GM18868 (cell line): ENCODE measurements at regions not wholly inside any gene's neighbourhood (a gene's known extent, or its start where the extent isn't known, plus 50 kb on each side); places are given as distances from the start of the nearest gene placed in this dataset.
"Not testable (repeated sequence)": the region's sequence is repeated elsewhere in the genome, so short reads cannot be mapped to it uniquely, and the experiment has no call there.

Experiments used
- ATAC-seq: cut with Tn5 transposase; IDR thresholded peaks from one replicate; pipeline ENCODE4 v1.9.1; 2021; ENCODE audit warnings: mild to moderate bottlenecking, moderate library complexity; ENCODE audit not compliant: unreplicated experiment

DNA sequence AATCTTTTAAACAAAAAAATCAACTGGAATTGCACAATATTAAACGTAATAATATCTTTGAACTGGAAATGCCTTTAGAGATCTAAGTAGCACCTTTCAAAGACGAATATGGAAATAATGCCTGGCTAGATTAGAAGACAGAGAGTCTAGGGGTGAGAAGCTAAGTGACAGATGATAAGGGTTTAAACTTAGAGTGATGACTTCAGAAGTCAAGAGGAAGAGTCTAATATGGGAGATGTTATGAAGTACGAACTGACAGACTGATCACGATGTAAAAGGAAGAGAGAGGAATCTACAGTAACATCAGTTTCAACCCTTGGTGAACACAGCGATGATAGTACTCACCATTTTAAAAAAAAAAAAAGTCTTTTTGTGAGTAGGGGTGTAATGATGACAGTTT, 57.9 kb downstream of the HINT1 start:
- no peak for ATAC-seq

DNA sequence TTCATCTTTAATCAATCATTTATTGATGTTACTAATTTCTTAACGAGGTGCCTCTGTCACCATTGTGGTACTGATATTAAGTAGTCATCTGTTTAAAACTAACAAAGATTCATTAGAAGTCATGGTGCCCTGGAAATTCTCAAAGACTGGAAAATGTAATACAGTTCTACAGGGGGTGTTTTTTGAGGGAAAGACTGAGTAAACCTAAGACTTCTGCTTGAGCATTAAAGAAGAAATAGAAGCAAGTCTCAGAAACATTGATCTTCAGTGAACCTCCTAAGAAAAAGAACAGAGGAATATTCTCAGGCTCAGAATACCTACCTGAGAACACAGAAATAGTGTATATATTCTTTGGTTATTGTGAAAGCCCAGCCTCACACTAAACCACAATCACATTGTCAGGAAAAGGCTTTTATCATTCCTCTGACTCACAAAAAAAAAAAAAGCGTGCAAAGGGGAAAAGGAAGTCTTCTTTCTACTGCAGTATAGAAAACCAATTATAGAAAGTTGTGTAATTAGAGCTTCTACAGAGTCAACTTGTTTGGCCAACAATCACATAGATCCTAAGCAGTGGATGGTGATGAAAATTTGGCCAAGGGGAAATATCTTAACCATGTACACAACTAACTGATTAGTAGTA, 60.8 kb downstream of the HINT1 start:
- ATAC-seq = no peak

DNA sequence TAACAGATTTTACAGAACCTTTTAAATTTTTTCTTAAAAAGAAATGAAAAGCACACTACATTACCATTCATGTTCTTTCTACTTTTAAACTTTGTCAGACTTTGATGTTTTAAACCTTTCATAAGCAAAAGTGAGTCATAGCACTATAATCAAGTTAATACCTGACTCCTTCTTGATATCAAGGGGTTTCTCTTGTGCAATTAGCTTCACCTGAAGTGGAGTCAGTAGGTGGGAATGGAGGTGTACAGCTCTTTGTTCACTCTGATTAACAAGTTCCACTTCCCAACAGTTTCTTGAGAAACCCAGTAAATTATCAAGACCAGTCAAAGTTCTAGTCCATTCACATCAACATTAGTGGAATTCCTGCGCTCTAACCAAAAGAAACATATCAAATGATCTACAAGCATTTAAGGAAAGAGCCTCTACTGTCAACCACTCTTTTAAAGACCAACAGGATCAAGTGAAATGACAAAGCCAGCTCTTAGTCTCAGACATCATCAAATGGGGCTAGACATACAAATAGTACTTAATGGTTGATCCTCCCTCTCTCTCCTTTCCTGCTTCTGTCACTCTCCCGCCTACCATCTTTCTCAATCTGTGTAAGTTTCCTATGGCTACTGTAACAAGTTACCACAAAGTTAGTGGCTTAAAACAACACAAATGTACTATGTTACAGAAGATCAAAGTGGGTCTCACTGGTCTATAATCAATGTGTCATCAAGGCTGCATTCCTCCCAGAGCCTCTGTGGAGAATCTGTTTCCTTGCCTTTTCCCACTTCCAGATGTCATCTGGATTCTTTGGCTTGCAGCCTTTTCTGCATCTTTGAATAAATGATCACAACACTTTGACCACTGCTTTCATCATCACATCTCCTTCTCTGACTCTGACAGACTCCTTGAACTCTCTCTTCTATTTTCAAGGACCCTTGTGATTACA, 68.0 kb downstream of the HINT1 start:
- ATAC-seq = no peak

DNA sequence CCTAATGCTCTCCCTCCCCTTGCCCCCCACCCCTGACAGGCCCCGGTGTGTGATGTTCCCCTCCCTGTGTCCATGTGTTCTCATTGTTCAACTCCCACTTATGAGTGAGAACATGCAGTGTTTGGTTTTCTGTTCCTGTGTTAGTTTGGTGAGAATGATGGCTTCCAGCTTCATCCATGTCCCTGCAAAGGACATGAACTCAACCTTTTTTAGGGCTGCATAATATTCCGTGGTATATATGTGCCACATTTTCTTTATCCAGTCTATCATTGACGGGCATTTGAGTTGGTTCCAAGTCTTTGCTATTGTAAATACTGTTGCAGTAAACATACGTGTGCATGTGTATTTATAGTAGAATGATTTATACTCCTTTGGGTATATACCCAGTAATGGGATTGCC, 69.5 kb downstream of the HINT1 start:
- not testable (repeated sequence) for ATAC-seq

DNA sequence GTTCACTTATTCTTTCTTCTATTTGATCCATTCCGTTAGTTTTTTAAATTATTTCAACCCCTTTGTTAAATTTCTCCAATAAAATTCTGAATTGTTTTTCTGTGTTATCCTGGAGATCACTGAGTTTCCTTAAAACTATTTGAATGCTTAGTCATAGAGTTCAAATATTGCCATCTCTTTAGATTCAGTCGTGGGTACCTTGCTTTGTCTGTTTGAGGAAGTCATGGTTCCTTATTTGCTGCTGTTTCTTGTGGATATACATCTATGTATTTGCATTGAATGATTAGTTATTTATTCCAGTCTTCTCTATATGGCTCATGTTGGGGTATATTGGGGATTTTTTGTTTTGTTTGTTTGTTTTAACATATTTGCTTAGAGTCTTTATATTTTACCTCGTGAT, 80.6 kb downstream of the HINT1 start:
- ATAC-seq = no peak

DNA sequence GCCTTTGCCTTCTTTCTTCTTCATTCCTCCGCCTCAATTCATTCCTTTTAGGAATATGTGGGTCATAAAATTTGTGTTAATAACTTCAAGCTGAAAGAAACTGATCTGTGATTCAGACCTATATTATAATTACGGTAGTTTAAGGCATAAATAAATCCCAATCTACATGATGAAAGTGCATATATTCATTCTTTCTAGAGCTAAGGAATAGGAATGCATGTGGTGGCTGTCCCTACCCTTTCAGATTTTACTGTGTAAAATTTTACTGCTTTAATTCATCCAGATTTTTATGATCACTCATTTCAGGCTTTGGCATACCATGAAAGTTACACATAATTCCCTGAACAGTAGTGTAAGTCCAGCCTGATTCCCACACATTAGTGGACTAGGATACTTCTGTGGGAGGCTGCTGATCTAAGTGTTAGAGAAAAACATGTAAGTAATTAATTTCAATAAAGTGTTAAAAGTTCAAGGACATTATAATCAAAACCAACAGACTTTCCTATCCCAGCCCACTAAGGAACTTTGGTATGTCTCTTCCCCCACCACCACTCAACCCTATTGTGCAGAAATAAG, 83.1 kb downstream of the HINT1 start:
- ATAC-seq = no peak

DNA sequence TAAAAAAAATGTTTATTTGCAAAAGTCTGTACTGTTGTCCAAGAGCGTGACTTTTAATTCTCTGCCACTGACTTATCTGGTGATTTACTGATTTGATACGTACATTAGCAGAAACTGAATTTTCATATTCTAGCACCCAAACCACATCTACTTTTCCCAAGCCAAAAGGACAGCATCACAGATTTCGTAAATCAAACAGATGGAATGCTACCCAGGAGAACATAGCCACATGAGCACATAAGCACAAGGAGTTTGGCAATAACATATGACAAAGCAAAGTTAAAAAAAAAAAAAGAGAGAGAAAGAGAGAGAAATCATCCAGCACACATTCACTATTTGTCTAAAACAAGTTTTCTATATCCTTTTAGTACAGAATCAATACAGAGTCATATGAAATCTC, 83.7 kb downstream of the HINT1 start:
- no peak for ATAC-seq

DNA sequence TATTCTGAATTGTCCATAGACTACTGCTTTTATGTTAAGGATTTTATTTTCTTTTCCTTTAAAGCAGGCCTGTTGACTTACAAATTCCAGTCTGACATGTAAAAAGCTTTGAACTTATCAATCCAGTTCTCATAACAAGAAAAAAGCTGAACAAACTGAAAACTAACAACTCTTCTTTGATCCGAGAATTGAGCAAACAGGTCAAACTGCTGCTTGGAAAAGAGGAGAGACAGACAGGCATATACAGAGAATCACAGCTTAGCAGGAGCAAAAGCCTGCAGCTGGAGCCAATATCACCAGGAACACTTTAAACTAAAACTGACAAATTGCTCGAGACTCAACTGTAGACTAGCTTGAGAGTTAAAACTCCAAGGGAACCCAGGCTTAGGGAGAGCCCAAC, 85.8 kb downstream of the HINT1 start:
- ATAC-seq = no peak

DNA sequence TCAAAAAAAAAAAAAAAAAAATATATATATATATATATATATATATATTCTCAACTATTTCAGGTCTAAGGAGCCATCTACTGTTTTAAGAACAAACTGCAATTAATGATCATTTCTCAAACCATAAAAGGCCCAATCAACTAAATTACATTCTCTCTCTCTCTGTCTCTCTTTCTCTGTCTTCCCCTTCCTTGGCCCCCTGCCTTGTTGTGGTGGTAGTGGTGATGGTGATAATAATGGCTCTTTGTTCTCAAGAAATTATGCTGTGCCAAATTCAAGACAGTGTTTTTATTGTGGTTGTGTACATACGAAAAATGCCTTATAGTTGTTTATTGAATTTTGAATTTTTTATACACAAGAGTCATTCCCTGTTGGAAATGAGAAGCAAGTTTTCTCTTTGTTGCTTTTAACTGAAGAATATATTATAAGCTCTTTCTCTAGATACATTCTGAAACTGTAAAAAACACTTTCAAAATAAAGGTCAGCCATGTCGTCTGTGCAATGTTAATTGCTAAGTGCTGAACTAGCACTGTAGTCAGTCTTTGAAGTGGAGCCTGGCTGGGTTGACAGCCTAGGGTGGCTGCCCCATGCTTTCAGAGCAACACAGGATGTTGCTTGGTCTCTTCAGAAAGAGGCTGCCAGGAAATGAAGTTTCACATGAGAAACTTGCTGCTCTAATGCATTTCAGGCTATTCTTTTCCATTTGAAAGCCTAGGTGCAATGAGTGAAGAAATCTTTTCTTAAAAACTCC, 96.0 kb downstream of the HINT1 start:
- ATAC-seq = peak; percentile 88

DNA sequence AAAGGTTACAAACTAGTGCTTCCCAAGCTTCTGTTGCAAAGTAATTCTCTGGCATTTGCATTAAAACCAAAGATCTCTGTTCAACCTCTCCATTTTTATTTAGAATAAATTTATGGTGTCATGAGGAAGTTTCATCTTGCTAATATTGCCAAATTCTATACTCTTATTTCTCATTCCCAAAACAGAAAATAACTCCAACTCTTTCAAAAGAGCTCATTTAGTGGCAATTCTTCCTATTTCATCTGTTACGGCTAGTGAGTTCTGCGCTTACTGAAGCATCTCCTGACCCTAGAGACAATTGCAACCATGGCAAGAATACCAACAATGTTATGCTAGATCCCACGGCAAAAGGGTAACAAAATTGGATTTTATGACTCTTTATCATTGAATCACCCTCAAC, 97.0 kb downstream of the HINT1 start:
- ATAC-seq = no peak

DNA sequence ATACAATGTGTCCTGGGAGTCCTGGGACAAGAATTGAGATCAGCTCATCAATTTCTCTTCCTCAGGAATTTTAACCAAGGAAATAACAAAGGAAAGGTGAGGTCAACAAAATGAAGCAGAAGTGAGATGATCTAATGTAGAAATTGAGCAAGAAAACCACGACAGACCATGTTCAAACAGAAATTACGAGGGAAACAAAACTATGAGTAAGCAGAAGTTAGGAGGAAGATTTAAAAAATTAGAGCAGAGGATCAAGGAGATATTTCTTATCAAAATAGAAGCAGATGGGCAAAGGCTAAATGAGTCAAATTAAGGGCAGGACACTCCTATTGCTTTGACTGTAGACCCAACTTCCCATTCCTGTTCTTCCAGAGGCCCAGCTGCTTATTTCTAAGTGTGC, 97.4 kb downstream of the HINT1 start:
- no peak for ATAC-seq

DNA sequence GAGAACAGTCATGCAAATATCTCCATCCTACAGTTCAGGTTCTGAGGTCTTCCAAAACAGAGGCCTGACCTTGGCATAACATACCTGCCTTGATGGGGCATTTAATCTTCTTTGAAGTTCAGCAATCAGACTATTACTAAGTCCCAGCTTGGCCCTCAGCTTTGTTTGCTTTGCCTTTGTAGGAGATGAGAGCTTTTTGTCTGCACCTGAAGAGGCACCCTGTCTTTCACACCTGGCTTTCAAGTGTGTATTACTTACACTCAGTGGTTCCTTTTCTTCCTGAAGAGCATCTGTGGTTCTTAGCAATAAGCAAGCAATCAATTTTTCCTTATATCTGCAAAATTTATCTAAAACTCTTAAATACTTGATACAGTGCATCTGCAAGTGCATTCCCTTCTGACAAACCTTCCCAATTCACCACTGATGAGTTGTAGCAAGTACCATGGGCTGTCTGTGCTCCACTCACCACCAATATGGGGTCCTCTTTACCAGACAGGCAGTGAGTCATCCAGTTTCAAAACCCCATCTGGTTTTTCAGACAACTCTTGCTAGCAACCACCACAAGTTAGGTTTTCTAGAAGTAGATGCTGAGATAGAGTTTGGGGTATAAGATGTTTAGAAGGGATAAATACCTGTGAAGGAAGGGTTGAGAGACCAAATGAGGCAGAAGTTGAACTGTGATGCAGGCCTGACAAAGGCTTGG, 100.2 kb downstream of the HINT1 start:
- peak; percentile 51 for ATAC-seq

DNA sequence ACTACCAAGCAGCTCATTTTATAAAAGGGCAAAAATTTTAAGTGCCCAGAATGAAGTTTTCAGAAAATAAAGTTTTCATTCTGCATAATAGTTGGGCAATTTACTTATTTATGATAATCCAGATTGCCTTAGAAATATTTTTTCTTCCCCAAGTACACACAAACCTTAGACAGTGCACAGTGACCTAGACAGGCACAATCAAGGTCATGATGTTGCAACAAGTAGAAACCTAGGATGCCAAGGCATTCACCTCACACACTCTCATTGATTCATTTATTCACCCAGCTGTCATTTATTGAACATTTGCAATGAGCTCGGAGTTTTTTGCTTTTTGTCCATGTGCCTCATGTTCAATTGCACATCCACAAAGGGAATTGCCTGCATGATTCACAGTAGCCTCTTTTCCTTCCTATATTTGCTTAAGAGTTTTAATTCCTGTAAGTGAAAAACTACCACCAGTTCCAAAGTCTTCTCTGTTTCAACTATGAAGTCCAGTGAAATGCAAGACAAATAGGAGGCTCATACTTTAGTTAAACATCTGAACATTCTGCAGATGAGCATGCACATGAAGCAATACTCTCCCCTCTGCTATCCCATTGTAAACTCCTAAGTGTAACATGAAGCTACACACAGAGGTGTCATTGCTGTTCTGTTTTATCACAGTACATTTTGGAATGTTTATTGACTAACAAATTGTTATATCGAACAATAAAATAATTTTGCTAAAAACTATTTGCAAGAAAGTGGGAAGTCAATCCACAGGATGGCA, 122.9 kb downstream of the HINT1 start:
- no peak for ATAC-seq

DNA sequence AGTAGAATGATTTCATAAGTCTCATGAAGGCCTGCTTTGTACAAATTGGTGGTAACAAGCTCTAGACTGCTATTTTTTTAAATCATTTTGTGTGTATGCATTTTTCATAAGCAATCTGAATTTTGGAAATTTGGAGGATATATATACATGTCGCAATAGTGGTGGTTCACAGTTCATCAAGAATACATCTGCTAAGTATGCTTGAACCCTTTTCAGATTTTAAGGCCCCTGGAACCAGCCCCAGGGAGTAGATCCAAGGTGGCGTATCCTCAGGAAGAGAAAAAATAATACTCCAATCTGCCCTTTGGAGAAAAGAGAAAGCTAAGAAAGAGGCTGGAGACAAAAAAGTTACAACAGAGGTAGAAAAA, 141.6 kb downstream of the HINT1 start:
- no peak for ATAC-seq

DNA sequence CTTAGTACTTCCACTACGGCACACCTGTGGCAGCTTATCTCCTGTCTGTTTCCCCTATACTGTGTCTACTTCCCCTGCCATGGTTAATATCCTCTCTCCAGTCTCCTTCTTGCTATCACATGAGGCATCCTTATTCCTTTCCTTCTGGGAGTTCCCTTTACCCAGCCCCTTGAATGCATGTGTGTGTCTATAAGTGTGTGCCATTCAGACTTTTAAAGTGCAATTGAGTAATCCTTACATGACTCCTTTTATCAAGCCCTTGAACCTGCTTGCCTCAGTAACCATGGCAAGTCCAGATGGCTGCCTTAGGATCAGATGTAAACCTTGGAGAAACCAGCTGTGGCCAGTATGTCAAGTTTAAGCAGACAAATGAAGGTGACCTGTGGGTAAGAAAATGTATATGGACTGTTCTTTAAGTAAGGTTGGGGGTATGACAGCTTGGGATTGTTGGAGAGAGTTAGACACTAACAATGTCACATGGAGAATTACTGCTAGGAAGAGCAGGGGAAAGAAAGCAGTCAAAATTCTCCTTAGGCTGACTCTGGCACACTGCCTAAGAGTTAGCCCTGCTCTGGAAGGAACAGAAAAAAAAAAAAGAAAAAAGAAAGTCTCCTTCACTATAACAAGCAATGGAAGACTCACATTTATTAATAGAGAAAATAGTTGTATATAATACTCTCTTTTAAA, 142.1 kb downstream of the HINT1 start:
- no peak for ATAC-seq

DNA sequence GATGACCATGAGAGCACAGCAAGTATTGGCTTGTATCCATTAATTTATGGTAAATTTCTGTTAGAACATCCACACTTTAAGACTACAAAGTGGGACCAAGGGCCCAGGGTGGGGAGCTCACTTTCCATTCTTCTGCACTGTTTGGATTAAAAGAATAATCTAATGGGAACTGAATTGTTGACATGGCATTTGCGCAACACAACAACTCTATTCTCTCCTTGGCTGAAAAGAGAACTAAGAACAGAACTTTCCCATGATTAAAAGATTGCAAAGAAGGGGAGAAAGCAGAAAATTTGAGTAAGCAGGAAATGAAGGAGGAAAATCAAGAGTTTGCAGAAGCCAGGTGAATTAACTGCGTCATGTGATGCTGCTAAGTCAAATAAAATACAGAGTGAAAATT, 143.4 kb downstream of the HINT1 start:
- no peak for ATAC-seq

DNA sequence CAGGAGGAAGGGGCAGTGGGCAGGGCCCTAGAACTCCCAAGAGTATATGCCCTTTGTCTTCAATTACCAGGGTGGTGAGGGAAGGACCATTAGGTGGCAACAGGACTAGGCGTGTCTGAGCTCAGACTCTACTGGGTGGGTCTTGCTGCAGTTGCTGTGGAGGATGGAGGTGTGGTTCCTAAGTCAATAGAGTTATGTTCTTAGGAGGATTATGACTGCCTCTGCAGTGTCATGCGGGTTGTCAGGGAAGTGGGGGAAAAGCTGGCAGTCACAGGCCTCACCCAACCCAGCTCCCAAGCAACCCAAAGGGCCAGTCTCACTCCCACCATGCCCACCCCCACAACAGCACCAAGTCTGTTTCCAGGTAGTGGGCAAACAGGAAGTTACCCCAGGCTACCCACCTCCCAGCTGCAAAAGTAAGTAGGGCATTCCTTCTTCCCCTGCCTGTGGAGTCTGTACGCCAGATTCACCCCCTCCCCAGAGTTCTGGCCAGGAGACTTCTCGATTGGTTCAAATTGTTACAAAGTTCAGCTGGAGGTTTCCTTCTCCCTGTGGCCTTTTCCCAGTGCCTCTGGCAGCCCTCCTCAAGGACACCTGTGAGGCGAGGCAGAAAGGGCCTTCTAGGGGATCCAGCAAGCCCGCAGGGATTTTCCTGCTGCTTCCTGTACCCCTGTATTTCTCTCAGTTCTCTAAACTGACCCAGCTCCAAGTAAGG, 145.3 kb downstream of the HINT1 start:
- no peak for ATAC-seq

DNA sequence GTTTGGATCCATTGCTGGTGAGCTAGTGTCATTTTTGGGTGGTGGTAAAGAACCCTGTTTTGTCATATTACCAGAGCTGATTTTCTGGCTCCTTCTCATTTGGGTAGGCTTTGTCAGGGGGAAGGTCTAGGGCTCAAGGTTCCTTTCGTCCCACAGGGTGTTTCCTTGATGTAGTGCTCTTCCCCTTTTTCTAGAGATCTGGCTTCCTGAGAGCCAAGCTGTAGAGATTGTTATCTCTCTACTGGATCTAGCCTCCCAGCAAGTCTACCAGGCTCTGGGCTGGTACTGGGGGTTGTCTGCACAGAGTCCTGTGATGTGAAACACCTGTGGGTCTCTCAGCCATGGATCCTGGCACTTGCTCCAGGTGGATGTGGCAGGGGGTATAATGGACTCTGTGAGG, 145.9 kb downstream of the HINT1 start:
- ATAC-seq = no peak

DNA sequence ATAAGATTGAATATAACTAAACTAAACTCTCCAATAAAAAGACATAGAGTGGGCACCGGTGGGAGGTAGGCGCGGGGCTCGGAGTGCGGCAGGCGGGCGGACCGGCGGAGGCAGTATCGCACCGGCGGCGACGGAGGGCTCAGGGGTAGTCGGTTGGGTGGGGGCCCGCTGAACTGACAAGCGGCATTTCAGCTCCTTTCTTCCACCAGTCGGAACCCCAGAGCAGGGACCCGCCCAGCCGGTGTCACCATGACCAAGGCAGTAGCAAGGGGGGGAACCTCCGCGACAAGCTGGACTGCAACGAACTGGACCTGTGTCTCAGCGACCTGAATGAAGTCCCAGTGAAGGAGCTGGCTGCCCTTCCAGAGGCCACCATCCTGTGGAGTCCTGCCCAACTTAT, 156.7 kb downstream of the HINT1 start:
- ATAC-seq = no peak
